Astrocyte of the cerebellum (primary cell): ENCODE measurements at regions not wholly inside any gene's neighbourhood (a gene's known extent, or its start where the extent isn't known, plus 50 kb on each side); places are given as distances from the start of the nearest gene placed in this dataset.
A peak's percentile ranks its signal among the peaks of the same experiment; 100 is the strongest.

Experiments
- DNase-seq: peaks from one replicate; pipeline ENCODE4 v3.0.0-alpha.2; 2011; ENCODE audit warnings: low read depth
- H3K4me3 ChIP-seq: 2 replicates; pipeline ENCODE4 v1.5.1; 2011; ENCODE audit warnings: mild to moderate bottlenecking, low read depth, low read length, moderate library complexity
- in situ Hi-C: cut with HindIII; loops from 2 replicates; pipeline ENCODE4 v1.10.0; 2017; ENCODE audit warnings: low sequenced_read_pairs
- TF ChIP-seq, protein P1 (sequence below): IDR thresholded peaks from 2 replicates; pipeline ENCODE4 v1.5.1; 2012; ENCODE audit warnings: low read length, low read depth, moderate library complexity, mild to moderate bottlenecking; ENCODE audit errors: missing control alignments

- TF ChIP-seq, protein P1, sequence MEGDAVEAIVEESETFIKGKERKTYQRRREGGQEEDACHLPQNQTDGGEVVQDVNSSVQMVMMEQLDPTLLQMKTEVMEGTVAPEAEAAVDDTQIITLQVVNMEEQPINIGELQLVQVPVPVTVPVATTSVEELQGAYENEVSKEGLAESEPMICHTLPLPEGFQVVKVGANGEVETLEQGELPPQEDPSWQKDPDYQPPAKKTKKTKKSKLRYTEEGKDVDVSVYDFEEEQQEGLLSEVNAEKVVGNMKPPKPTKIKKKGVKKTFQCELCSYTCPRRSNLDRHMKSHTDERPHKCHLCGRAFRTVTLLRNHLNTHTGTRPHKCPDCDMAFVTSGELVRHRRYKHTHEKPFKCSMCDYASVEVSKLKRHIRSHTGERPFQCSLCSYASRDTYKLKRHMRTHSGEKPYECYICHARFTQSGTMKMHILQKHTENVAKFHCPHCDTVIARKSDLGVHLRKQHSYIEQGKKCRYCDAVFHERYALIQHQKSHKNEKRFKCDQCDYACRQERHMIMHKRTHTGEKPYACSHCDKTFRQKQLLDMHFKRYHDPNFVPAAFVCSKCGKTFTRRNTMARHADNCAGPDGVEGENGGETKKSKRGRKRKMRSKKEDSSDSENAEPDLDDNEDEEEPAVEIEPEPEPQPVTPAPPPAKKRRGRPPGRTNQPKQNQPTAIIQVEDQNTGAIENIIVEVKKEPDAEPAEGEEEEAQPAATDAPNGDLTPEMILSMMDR, result no peak
- no peak for DNase-seq
Measured at GRCh38 chr3:3707858-3708768, 91.1 kb upstream of the LRRN1 start.

GRCh38 chr3:3705090-3705775 lies 94.0 kb upstream of the LRRN1 start:
- no peak overlapping the region for H3K4me3 ChIP-seq
- in situ Hi-C loops, result no loop called here
- TF ChIP-seq, protein P1, result no peak
- DNase-seq, result no peak

More at GRCh38 chr3:3707858-3708768, 91.1 kb upstream of the LRRN1 start:
- no peak overlapping the region for H3K4me3 ChIP-seq
- in situ Hi-C loops, result no loop called here

- H3K4me3 ChIP-seq, result no peak overlapping the region
- no peak for DNase-seq
- in situ Hi-C loops, result no loop called here
- TF ChIP-seq, protein P1, result no peak
Measured at GRCh38 chr3:3701949-3702348, 97.3 kb upstream of the LRRN1 start.

DNA sequence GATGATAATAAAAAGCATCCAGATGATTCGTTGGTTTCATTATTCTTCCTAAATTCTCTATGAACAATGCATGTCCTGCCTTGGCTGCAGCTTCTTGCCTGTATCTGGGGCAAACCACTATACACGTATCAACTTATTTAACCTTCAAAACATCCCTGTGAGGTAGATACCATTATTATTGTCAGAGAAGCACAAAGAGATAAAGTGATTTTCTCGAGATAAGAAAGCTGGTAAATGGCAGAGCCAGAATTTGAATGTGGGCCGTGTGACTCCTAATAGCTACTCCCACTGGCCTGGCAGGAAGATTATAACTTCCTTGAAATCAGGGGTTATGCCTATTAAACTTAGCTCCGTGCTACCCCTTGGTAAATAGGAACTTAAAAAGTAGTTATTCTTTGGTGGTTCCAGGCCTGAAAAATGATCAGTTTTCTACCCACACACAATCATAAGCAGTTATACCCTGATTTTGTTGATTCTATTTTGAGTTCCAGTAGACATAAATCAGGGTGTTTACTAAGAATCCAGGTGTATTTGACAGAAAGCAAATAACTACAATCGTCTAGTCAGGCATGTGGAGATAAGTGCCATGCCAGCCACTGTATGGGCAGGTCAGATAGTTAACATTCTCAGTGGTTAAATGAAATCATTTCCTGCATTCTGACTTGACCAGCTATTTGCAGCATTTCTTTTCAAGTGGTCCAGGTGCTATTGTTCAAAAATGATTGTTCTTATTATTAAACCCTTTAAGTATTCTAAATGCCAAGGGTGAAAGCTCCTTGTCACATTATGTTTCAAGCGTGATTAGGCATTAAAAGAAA lies 99.2 kb upstream of the LRRN1 start:
- TF ChIP-seq, protein P1, result no peak
- peak; percentile 43 for DNase-seq
- in situ Hi-C loops, result no loop called here
- no peak overlapping the region for H3K4me3 ChIP-seq

- TF ChIP-seq, protein P1, result no peak
- H3K4me3 ChIP-seq, result no peak overlapping the region
- in situ Hi-C loops, result no loop called here
- DNase-seq, result no peak
Measured at GRCh38 chr3:3699407-3699806, 99.8 kb upstream of the LRRN1 start.

- TF ChIP-seq, protein P1, result no peak
- DNase-seq, result no peak
- no peak overlapping the region for H3K4me3 ChIP-seq
- in situ Hi-C loops, result no loop called here
Measured at GRCh38 chr3:3696345-3696744, 102.9 kb upstream of the LRRN1 start.
